K562 (cell line): ENCODE measurements at regions not wholly inside any gene's neighbourhood (a gene's known extent, or its start where the extent isn't known, plus 50 kb on each side); places are given as distances from the start of the nearest gene placed in this dataset.

Experiments used
- ATAC-seq: fragments of 200-7000 bp; cut with Tn5 transposase; 3 replicates; pipeline ENCODE4 v1.9.1; 2020; ENCODE audit warnings: moderate library complexity
- BruUV-seq: library from RNA; stranded (reverse); fragments of 400-500 nt; replicated peaks from 2 replicates; lab custom pipeline; 2021; lab: Mats Ljungman, UMichigan
- CTCF ChIA-PET: fragments of 300-600 bp; formaldehyde crosslinking; extraction: SDS; loops from one replicate; lab custom pipeline; 2021; ENCODE audit warnings: low intra/inter-chr PET ratio; lab: Yijun Ruan, JAX
- POLR2A ChIA-PET: fragments of 300-600, 350-650 bp; sonication (Branson Sonifier 250); formaldehyde crosslinking; extraction: SDS; loops from one replicate; lab custom pipeline; 2021; ENCODE audit warnings: antibody characterized with exemption, inconsistent platforms; lab: Yijun Ruan, JAX
- DNase-seq, 4 experiments: peaks; one replicate each; pipeline versions ENCODE4 v3.0.0 to v3.0.0-alpha.2; 2011 to 2018; ENCODE audit warnings: low spot score in 3 of 4, mixed read lengths in 3 of 4; ENCODE audit errors: extremely low read depth in 1 of 4
- FAIRE-seq: peaks from 2 replicates; lab custom pipeline; 2011; peaks lifted over from hg19 to GRCh38; lab: Jason Lieb, UNC
- H2AFZ ChIP-seq: 2 replicates; pipeline ENCODE4 v1.6.0; 2011; ENCODE audit warnings: low read depth, low read length, control low read depth, inconsistent platforms
- H3K27ac ChIP-seq: fragments of 200-600 bp; 3 replicates; pipeline ENCODE4 v1.8.0; 2011; ENCODE audit warnings: low read depth, mild to moderate bottlenecking, control low read depth, inconsistent platforms, low read length, moderate library complexity, mixed read lengths; ENCODE audit errors: extremely low read depth
- H3K27me3 ChIP-seq, 2 experiments: fragments of 300-600 bp in 1 of 2; 2 replicates in 1 of 2; 3 replicates in 1 of 2; pipeline versions ENCODE4 v1.6.0 to v1.8.0; 2011; ENCODE audit warnings: inconsistent platforms in 2 of 2, low read length in 2 of 2, mild to moderate bottlenecking in 1 of 2, mixed read lengths in 1 of 2, moderate library complexity in 1 of 2; ENCODE audit not compliant: control insufficient read depth in 2 of 2, insufficient read depth in 2 of 2
- H3K36me3 ChIP-seq: fragments of 300-600 bp; 3 replicates; pipeline ENCODE4 v1.8.0; 2011; ENCODE audit warnings: mild to moderate bottlenecking, low read length, inconsistent platforms; ENCODE audit not compliant: control insufficient read depth, insufficient read depth
- H3K4me1 ChIP-seq, 2 experiments: fragments of 200-600 bp in 1 of 2; replicated peaks in 1 of 2; 2 replicates in 1 of 2; 3 replicates in 1 of 2; pipeline versions ENCODE4 v1.5.1 to v1.8.0; 2011; ENCODE audit warnings: inconsistent platforms in 2 of 2, low read length in 2 of 2, mild to moderate bottlenecking in 1 of 2, mixed read lengths in 1 of 2, moderate library complexity in 1 of 2; ENCODE audit not compliant: control insufficient read depth in 2 of 2, insufficient read depth in 2 of 2
- H3K4me2 ChIP-seq: 2 replicates; pipeline ENCODE4 v1.6.1; 2011; ENCODE audit warnings: low read length, control low read depth, inconsistent platforms, mixed read lengths; ENCODE audit not compliant: insufficient read depth
- H3K4me3 ChIP-seq: fragments of 200-600 bp; sonication (generic), shearing (Covaris generic); 2 replicates; pipeline ENCODE4 v1.5.1; 2016; ENCODE audit warnings: control low read depth, inconsistent platforms
- H3K79me2 ChIP-seq: fragments of 200-600 bp; 3 replicates; pipeline ENCODE4 v1.8.0; 2011; ENCODE audit warnings: low read length, inconsistent platforms; ENCODE audit not compliant: control insufficient read depth, insufficient read depth
- H3K9ac ChIP-seq, 2 experiments: 2 replicates each; pipeline versions ENCODE4 v1.6.0 to v1.6.1; 2011; ENCODE audit warnings: low read depth in 2 of 2, low read length in 2 of 2, control low read depth in 1 of 2, inconsistent platforms in 1 of 2, mild to moderate bottlenecking in 1 of 2, mixed read lengths in 1 of 2; ENCODE audit not compliant: insufficient read depth in 1 of 2
- H3K9me1 ChIP-seq: one replicate; pipeline ENCODE4 v1.6.0; 2011; ENCODE audit warnings: inconsistent platforms, mild to moderate bottlenecking, low read length, moderate library complexity; ENCODE audit not compliant: control insufficient read depth, insufficient read depth
- H3K9me3 ChIP-seq: replicated peaks from 2 replicates; pipeline ENCODE4 v1.5.1; 2011; ENCODE audit warnings: low read depth, low read length, inconsistent platforms; ENCODE audit not compliant: control insufficient read depth, insufficient read depth
- H4K20me1 ChIP-seq: replicated peaks from 2 replicates; pipeline ENCODE4 v1.6.1; 2011; ENCODE audit warnings: low read length, inconsistent platforms, mixed read lengths; ENCODE audit not compliant: control insufficient read depth, insufficient read depth
- CTCF ChIP-seq, 3 experiments: IDR thresholded peaks in 2 of 3; conservative IDR thresholded peaks in 1 of 3; 2 replicates each; pipeline ENCODE4 v1.5.1; 2011 to 2012; ENCODE audit warnings: low read length in 3 of 3, mild to moderate bottlenecking in 3 of 3, control low read depth in 2 of 3, improper control_type of control experiment in 1 of 3, inconsistent platforms in 1 of 3, low read depth in 1 of 3, mixed read lengths in 1 of 3, moderate library complexity in 1 of 3; ENCODE audit not compliant: insufficient read depth in 2 of 3
- KAT7 ChIP-seq: sonication (generic); formaldehyde crosslinking; IDR thresholded peaks from 2 replicates; pipeline ENCODE4 v1.8.0; 2022; ENCODE audit warnings: missing genetic modification reagents, mild to moderate bottlenecking, borderline replicate concordance
- MGA ChIP-seq: fragments of 450-650 bp; IDR thresholded peaks from 2 replicates; pipeline ENCODE4 v1.6.1; 2016; ENCODE audit warnings: mild to moderate bottlenecking, moderate library complexity
- MTA3 ChIP-seq: fragments of 450-650 bp; formaldehyde crosslinking; IDR thresholded peaks from 2 replicates; pipeline ENCODE4 v1.6.1; 2017; ENCODE audit warnings: mild to moderate bottlenecking, borderline replicate concordance
- NELFE ChIP-seq: IDR thresholded peaks from 2 replicates; pipeline ENCODE4 v1.6.1; 2011; ENCODE audit warnings: mild to moderate bottlenecking; ENCODE audit not compliant: insufficient read depth, insufficient read length
- ZNF174 ChIP-seq: fragments of 250-450 bp; sonication (Bioruptor Pico); IDR thresholded peaks from 2 replicates; pipeline ENCODE4 v1.4.0; 2020; ENCODE audit warnings: mild to moderate bottlenecking
- ZNF436 ChIP-seq: fragments of 250-450, 450-650 bp; sonication (Bioruptor Pico); formaldehyde crosslinking; IDR thresholded peaks from 2 replicates; pipeline ENCODE4 v1.7.0; 2020; ENCODE audit warnings: mild to moderate bottlenecking
- WGBS: fragments of 100-300 bp; shearing (Covaris generic); methylation state at CpG from one replicate; pipeline ENCODE4 v1.1.6; 2016; ENCODE audit warnings: low coverage, mixed read lengths; ENCODE audit not compliant: insufficient coverage; ENCODE audit errors: missing lambda C conversion rate; 5-methylcytosine and 5-hydroxymethylcytosine counted together
- in situ Hi-C: fragments of 300-500 bp; cut with MboI; formaldehyde crosslinking; loops from 4 replicates; pipeline ENCODE4 v1.15.0; 2018; ENCODE audit warnings: inconsistent platforms, mixed read lengths
- intact Hi-C: fragments of 100-400 bp; cut with micrococcal nuclease; formaldehyde crosslinking; loops from 2 replicates; pipeline ENCODE4 v1.14.2; 2022

DNA sequence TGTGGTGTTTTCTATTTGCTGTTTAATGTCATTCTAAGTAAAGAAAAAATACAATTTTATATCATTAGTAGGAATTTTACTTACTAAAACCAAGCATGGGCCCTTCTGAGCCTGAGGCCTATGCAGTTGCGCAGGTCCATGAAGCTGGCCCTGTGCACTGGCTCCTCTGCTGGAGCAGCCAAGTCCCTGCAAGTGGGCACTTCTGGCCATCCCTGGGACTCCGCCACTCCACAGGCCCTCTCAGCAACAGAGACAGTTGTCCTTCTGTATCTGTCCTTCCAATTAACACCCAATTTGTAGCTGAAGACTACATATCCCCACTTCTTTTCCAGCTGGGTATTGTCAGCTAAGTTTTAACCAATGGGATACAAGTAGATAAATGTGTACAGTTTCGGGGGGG is 49.9 kb upstream of the RYK start:
- in situ Hi-C loops, result no loop called here
- Histone ChIP-seq H3K36me3 (no peaks in the 10 kb centered on the region), H2AFZ (no peak overlapping the region)
- POLR2A ChIA-PET, result no interaction called here
- CTCF ChIA-PET, result no interaction called here
- TF ChIP-seq NELFE (no peak), CTCF (IDR thresholded peaks at IDR 0.05 in 2 of 3, conservative IDR thresholded peaks at IDR 0.05 in 1 of 3; ENCODE audit: insufficient read depth in 2 of 3, low read depth in 1 of 3, low read length in 3 of 3) (peak in 1 of 3 experiments; percentile 17; a peak in 1 of 6 replicates), ZNF174 (CRISPR knock-in tag) (no peak), KAT7 (CRISPR knock-in tag) (no peak), MTA3 (no peak), ZNF436 (CRISPR knock-in tag) (no peak), MGA (no peak)
- TF ChIP-seq, all 486 proteins: peak for 1
- H3K4me3 ChIP-seq, result no peak overlapping the region
- no peaks in the 10 kb centered on the region for H3K9me3 ChIP-seq
- intact Hi-C loops, result loop anchor here (10.0 kb wide), 1 partner anchor 366 kb away; no protein-coding TSS in a partner anchor
- ATAC-seq (peak; percentile 80), DNase-seq (no peak), FAIRE-seq (no peak)
- H3K27ac ChIP-seq, result no peak overlapping the region
- H3K27me3 ChIP-seq, result peaks cover 0 to under 1% of the 10 kb centered on the region in 2 experiments; a peak in 3 of 5 replicates
- H3K9ac ChIP-seq, result no peak overlapping the region
- no peaks in the 10 kb centered on the region for H4K20me1 ChIP-seq
- no peaks in the 10 kb centered on the region for H3K9me1 ChIP-seq
- no peak overlapping the region for H3K4me2 ChIP-seq
- H3K79me2 ChIP-seq, result no peaks in the 10 kb centered on the region
- 94% methylated on average over 2 of the region's 3 CpGs for WGBS
- no peaks in the 10 kb centered on the region for H3K4me1 ChIP-seq
- BruUV-seq, result no TSS peak
